ENCODE measurements at regions not wholly inside any gene's neighbourhood (a gene's known extent, or its start where the extent isn't known, plus 50 kb on each side); places are given as distances from the start of the nearest gene placed in this dataset.

DNA sequence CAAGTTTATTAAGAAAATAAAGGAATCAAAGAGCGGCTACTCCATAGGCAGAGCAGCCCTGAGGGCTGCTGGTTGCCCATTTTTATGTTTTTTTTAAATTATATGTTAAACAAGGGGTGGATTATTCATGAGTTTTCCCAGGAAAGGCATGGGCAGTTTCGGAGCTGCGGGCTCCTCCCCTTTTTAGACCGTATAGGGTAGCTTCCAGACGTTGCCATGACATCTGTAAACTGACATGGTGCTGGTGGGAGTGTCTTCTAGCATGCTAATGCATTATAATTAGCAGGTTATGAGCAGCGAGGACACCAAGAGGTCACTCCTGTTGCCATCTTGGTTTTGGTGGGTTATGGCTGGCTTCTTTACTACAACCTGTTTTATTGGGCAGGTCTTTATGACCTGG is 301.8 kb downstream of the TFAP2C start:
- no peak for DNase-seq

DNA sequence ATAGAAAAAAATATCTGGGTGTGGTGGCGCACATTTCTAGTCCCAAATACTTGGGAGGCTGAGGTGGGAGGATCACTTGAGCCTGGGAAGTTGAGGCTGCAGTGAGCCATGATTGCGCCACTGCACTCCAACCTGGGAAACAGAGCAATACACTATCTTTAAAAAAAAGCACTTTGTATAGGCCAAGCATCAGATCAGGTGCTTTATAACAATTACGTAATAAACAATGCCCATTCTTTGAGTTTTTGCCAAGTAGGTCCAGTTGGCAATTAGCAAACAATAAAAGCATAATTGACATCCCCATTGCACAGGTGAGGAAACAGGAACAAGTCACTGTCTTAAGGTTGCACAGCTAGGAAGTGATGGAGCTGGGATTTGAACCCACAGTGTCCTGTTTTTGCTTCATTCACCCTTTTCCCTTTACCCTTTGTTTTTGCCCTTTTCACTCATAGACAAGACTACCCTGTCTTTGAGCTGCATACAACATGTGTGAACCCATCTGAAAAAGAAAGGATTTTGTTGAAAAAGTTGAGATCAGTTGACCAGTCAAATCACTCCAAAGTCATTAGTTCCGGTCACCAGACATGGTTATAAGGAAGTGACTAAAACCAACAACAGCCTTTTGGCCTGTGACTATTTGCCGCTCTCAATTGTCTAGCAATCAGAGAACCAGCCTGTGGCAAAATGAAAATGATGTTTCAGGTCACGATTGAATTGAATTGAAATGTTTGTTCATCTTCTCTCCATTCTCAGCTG is 303.6 kb downstream of the TFAP2C start:
- DNase-seq: no peak

DNA sequence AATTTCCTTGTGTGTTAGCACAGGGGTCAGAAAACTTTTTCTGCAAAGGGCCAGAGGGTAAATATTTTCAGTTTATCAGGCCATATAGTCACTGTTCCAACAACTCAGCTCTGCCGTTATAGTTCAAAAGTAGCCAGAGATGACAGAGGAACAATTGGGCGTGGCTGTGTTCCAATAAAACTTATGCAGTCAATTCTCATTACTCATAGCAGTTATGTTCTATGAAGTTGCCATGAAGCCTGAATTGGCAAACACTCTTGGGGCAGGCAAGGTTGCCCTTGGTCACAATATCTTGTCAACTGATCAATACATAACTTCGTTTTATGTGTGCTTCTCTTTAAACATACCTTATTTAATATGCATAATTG is 304.2 kb downstream of the TFAP2C start:
- DNase-seq: no peak

DNA sequence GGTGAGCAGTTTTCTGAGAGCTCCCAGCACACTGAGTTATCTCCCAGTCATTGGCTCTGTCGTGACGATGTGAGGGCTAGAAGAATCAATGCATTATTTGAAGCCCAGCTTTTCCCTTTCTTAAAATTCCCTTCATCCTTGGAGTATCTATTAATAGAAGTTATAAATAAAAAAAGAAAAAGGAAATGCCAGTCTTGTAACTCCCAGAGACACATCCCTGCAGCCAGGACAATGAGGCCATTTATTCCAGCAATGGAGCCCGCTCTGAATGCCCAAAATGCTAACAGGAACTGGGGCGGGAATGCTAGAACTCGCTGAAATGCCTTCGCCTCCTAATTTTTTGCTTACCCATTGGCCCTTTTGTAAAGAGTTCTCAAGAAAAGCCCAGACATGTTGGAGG is 305.8 kb downstream of the TFAP2C start:
- no peak for DNase-seq

DNA sequence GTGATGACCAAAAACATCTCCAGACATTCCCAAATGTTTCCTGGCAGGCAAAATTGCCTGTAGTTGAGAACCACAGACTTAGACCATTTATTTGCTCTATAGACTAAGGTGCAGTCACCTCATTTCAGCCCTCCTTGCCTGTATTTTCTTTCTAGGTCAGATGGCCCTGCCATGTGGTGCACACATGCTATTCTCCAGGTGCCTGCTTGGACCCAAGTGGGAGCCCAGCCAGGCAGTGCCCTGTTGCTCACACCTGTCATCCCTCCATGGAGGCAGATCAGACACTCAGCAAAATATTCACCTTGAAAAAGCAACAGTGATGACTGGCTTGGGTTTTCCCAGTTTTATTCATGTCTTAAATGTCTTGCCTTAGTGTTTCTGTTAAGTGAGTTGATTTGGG is 311.4 kb downstream of the TFAP2C start:
- no peak for DNase-seq

DNA sequence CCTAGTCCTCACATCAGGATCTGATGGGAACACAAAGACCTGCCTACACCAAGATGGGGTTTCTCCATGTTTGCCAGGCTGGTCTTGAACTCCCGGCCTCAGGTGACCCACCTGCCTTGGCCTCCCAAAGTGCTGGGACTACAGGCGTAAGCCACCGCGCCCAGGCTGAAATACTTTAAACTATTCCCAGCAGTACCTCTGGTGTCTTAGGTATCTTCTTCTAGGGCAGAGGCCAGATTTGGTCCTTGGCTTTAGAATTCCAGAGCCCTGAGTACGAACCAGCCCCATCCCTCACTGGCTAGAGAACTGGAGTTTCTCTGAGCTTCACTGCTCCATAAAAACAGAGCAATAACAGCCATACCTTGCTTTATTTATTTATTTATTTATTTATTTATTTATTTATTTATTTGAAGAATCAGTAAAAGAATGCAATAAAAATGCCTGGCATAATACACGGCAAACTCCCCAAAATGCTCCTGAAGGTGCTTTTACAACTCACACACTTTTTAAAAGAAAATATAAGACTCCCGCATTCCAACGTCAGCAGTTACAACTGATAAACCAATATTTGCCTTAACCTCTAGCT is 312.1 kb downstream of the TFAP2C start:
- no peak for DNase-seq

DNA sequence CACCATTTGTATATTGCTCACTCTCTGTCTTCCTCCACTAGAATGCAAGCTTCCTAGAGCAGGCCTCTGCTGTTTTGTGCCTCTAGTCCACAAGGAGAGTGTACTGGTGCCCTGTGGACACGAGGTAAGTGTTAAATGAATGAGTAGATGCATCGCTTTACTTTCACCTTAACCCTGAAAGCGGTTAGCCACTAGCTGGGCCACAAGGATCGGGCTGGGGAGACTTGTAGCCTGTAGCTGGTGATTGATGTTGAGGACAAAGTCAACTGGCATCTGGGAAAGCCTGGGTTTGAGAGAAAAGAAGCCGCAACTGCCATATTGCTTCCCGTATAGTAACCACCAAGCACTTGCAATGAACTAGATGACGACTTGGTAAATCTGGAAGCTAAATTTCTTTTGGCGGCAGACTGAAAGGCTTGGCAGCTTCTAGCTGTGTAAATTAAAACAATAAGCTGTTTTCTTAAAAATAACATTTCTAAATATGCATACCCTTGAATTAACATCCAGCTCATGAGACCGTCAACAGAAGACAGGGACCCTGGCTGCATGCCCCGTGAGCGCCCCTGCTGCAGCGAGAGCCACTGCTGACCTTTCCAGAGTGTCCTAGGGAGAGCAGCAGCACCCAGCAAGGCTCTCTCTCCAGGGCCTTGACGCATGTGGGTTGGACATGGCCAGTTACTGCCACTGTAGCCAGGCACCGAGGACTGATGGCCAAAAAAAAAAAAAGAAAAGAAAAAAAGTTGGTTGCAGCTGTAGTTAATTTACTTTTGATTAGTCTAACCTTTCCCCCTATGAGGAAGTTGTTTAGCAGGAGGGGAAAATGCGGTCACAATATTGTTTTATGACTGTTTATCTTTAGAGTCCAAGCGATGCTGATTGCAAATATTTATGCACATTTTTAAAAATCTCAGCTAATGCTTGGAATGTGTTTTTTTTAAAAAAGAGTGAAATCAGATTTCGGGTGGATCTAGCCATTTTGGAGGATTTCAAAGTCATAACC is 315.1 kb downstream of the TFAP2C start:
- no peak for DNase-seq

DNA sequence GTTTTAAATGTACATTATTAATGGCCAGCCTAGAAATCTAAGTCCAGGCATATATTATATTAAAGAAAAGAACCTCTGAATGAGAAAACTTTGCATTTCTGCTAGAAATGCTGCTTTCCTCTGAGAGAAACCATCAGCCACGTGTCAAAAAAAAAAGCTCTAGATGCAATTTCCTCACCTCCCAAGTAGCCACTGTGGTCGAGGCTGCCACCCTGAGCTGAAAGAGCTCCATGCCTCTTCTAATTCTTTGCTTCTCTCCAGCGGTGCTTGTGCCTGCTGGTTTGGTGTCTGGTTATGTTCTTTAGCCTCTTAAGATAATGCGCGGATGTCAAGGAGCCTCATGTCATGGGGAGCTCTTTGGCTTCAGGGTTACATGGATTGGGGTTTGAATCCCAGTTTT is 316.0 kb downstream of the TFAP2C start:
- no peak for DNase-seq

DNA sequence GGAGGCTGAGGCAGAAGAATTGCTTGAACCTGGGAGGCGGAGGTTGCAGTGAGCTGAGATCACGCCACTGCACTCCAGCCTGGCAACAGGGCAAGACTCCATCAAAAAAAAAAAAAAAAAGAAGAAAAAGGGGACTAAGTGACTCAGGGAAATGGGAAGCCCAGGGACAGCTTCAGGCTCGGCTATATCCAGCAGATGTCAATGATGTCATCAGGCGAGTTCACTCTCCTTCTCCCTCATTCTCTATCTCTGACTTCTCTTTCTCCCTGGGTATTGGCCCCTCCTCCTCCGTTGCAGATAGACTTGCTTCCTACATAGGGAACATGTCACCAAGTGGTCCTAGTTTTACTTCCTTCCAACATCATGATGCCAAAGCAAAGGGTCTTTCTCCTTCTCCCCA is 316.8 kb downstream of the TFAP2C start:
- DNase-seq: no peak

DNA sequence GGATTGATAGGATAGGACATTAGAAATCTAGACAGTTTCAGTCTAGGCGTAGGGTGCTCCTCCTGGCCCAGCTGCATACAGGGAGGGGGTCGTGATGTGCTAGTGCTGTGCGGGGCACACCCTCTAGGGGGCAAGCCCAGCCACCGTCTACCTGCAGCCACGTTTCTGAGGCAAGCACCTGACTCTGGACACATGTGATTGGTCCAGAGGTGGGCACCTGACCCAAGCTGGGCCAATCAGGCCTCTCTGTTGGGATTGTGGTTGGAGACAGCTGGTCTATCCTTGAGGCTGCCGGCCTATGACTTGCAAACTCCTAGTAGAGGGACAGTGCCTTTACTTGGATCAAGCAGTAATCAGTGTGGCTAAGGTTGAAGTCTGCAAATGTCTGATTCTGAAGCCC is 317.1 kb downstream of the BMP7 start:
- DNase-seq: no peak

DNA sequence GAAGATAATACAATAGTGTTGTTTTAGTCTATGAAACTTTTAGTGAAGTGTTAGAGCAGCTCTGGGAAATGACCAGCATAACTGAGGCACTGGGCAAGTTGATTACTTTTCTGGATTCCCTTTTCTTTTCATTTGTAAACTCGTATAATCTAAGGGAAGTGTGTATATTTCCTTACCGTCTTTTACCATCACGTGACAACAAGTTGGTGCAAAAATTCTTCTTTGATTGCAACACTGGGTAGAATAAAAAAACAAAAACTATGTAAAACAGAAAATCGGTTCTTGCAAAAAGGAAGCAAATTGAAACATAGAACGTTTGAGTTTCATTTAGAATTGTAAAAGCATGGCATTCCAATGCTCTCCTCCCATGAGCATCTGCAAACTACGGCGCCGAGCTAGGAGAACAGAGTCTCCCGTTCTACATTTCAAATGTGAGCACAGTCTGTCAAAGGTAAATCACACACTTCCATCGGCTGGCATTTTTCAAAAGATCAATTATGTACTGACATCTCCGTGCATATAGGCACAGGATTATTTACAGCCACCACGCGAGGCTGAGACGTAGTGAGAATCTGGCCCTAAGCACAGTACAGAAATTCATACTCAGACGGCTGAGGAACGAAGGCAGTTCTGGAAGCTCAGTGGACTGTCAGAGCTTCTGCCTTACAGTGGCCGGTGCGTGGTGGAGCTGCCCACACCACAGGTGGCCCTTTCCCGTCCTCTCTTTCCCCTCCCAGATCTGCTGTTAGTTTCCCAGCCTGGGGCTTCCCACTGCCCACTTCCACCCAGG is 314.0 kb downstream of the BMP7 start:
- no peak for DNase-seq

DNA sequence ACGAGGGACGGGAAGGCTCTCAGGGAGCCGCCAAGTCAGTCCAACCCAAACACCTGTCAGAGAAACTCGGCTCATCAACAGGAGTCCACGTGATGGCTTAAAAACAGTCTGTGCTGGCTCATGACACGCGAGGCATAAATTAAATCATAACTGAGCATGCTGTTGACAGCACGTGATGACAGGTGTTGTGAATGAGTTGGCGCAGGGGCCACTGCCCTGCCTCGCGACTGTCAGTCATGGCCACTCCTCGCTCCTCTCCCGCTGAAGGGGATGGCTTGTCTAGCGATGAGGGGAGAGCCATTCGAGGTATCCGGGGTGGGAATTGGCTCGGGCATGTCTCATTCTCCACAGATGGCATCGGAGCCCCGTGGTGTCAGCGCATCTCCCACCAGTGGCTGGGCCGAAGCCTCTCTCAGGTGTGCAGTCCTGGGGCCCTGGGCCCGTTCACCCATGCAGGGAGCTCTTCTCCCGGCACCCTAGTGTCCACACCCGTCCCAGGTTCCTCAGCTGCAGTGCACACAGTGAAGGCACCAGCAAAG is 313.3 kb downstream of the BMP7 start:
- DNase-seq: no peak

DNA sequence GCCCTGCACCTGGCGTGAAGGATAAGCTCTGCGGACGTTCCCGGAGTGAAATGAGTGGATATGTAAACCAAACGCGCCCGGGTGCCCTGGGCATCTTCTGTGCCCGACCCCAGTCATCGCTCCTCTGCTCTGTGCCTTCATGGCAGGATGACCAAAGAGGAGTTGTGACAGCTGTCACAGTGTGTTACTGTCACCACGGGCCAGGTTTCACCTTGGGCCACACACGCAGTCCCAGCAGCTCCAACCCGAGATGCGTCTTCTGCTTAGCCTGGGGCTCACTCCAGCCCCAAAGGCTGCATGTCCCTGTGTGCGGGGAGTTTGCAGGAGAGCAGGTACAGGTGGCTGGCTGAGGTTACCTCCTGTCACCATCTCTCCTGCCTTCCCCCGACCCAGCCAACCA is 311.6 kb downstream of the BMP7 start:
- DNase-seq: no peak

DNA sequence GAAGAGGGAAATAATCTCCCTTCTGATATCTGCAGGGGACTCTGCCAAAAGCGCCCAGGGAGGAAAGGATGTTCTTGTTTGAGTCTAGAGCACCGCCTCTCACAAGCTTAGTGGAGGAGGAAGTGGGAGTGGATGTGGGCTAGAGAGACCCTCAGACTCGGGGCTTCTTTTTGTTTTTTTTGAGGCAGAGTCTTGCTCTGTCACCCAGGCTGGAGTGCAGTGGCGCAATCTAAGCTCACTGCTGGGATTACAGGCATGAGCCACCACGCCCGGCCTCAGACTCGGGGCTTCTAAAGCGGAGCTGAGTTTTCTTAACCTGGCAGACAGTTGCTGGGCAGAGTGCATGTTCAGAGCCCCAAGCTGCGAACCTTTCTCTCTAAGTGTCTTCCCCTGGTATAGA is 310.8 kb downstream of the BMP7 start:
- DNase-seq: no peak

DNA sequence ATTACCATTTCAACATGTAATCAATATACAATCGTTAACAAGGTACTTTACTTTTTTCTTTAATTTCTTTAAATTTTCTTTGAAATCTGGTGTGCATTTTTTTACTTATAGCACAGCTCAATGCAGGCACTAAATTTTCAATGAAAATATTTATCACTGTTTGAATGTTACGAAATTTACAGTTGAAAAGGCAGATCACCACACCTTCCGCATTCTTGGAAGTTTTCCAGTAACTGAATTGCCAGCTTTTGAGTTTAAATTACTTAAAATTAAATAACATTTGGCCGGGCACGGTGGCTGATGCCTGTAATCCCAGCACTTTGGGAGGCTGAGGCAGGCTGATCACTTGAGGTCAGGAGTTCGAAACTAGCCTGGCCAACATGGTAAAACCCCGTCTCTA is 309.9 kb downstream of the BMP7 start:
- DNase-seq: no peak

DNA sequence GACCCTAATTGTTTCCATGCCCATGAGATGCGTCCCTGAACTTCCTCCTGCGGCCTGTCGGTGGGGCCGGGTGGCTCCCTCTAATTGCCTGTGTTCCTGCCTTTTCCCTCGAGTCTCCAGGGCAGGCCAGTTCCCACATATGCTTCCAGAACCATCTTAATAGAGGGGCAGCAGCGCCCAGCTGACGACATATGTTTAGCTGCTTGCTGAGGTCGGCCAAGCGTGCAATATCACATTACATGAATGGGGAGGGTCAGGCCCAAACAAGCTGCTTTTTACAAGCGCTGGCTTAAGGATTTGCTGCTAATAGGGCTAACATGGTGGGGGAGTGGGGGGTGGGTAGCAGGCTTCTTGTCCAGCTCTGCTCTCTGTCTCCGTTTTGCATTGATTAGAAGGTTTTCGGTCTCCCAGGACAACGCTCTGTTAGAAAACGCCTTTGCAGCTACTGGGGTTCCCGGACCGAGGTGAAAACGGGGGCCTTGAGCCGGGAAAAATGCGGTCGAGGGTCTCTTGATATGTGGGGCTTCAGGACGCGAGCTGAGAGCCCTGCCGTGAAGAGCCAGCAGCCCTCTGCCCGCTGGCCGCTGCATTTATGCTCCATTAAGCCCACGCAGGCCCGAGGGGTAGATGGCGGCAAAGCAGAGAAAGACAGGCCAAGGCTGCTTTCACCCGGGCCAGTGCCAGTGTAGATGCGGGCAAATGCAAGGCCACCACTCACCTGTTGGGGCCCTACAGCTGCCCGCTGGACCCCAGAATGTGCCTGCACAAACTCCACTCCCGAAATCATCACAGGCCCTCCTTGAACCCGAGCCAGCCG is 308.5 kb downstream of the BMP7 start:
- DNase-seq: no peak

DNA sequence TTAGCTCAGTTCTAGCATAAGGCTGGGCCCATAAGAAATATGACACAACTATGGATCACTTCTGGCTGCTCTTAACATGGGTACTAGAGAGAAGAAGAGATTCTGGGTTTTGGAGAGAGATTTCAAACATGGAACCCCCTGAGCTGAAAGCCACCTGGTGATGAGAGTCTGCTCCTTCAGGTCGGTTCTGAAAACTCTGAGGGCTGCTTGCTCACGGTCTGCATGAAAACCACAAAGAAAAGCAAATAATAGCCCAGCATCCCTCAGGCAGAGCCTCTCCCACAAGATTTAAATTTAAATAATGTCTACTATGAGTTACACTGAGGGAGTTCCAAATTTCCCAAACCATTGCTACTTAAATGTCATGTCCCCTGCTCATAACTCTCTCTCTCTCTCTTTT is 301.5 kb downstream of the BMP7 start:
- DNase-seq: no peak

DNA sequence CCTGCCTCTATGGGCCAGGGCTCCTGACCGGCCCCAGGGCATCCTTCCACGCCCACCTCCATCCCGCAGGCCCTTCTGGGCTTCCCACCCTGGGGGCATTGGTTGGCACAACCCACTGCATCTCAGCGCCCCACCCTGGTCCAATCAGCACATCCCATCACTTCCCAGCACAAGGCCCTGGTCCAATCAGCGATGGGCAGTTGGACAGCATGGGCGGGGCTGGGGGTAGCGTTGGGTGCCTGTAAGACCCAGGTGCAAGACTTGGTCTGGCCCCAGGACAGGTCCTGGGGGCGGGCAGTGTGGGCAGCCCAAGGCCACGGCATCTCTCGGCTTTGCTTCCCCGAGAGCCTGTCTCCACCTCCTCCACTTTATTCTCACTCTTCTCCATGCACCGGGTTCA is 298.5 kb downstream of the BMP7 start:
- DNase-seq: no peak

DNA sequence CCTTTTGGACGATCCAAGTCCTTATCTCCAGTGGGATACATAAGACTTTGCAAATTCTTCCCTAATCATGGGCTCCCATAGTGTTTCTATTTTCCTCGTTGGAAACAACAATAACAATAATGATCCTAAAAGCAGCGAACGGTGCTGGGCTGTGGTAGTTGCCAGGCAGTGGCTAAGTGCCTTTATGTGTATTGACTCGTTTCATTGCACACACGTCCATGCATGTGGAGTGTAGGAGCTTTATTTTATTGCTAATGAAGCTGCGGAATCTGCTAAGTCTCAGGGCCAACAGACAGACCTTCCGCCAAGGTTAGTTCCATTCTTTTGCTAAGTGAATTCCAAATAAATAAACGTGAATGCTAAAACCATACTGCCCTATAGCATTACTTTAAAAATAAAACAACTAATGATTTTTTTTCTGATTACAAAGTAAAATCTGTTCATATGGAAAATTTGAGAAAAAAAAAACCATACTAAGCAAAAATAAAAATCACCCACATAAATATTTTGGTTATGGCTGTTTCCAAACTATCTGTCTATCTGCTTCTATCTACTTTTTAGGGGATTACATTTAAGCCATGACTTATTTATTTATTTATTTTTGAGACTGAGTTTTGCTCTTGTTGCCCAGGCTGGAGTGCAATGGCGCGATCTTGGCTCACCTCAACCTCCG is 297.9 kb downstream of the BMP7 start:
- no peak for DNase-seq

DNA sequence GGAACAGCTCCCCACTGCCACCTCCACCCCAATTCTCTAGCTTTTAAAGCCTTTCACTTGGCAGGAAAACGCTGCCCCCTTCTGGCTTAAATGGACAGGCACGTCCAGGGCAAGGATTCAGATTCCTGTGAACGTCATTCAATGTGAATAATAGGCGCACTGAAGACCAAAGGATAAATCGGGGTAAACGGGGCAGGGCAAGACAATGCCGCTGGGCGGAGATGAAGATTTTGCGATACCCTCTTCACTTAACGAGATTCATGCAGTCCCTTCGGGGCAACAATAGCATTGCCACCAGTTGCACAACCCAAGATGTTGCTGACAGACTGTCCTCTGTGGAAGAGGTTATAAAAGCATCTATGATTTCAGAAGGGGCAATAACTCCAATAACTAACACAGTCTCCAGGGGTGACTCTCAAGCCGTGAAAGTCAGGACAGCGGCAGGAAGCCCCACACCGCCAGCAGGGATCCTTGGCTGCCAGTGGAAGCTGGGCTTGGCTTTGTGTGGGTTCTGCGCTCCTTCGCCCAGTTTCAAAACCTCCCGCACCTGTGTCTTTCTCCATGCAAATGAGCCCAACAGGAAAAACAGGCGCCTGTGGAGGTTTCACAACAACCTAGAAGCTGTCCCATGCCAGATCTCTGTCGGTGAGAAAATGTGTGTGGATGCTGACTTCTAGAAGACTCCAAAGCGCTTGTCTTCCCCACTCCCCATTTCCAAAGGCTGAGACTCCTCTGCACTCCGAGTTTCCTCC is 291.8 kb downstream of the BMP7 start:
- DNase-seq: peak; percentile 36

DNA sequence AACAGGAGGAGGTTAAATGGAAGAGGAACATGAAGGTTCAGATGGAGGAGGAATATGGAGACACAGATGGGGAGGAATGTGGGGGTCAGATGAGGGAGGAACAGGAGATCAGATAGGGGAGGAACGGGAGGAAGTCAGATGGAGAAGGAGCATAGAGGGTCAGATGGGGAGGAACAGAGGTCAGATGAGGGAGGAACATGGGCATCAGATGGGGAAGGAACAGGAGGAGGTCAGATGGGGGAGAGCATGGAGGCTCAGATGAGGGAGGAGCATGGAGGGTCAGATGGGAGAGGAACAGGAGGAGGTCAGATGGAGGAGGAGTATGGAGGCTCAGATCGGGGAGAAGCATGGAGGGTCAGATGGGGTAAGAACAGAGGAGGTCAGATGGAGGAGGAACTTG is 290.6 kb downstream of the BMP7 start:
- DNase-seq: no peak
